ENCODE measurements at regions not wholly inside any gene's neighbourhood (a gene's known extent, or its start where the extent isn't known, plus 50 kb on each side); places are given as distances from the start of the nearest gene placed in this dataset.

- no peak for DNase-seq
These were observed 49.7 kb downstream of the CYRIA start for GRCh38 chr2:16615687-16616615.

GRCh38 chr2:16615246-16615645, 50.4 kb downstream of the CYRIA start:
- no peak for DNase-seq

DNA sequence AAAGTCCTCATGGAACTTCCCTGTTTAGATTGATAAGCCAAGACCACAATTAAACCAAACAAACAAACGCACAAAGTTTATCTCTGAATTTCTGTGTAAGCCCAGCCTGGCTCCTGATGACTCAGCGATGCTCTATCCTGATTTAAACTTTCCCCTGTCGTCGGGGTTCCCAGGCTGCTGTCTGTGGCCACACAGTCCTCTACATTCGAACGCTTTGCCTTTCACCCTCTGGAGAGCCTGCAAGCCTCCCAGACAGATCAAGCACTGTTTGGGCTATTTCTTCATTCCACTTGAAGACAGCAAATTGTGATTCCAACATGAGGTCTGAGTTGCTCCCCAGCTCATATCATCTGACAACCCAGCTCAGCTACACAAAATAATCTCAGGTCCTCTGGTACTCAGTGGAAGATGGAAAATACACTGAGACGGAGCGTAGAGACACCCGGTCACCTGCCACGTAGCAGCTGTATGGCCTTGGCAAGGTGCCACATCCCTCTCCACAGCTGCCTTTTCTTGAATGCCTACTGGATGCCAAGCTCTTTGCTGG, 51.2 kb downstream of the CYRIA start:
- DNase-seq = no peak

DNA sequence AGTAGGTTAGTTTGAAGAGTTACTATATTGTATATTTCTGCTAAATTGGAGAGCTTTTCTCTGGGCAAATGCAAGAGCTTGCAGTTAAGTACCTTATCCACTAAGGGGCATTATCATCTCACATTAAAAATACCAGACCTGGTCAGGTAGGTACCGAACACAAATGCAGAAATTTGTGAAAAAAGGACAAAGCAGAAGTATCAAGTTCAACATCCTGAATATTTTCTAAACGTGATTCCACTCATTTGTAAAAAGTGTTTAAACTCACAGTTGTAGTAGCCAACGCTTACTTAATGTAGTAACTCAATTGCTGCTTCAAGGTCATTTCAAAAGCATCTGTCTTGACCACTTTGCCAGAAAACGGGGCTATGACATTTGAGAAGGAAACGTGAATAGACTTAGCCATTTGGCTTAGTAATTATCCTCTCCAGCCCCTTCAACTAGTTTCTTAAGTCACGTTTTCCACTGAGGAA, 52.1 kb downstream of the CYRIA start:
- DNase-seq = no peak

DNA sequence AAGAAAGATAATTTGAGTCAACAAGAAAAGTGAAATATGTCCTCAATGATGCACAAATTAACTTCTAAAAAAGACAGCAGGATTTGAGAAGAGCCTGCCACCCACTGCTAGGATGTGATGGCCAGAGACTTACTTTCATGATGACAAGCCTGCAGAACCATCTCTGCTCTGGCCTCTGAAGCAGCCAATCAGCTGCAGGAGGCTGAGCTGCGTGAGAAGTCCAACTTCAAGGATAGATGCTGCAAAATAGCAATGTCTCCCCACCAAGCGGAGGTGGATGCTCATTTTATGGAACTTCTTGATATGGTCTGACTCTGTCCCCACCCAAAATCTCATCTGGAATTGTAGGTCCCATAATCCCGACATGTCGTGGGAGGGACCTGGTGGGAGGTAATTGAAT, 53.1 kb downstream of the CYRIA start:
- no peak for DNase-seq

GRCh38 chr2:16609786-16610185, 55.8 kb downstream of the CYRIA start:
- DNase-seq = no peak

DNA sequence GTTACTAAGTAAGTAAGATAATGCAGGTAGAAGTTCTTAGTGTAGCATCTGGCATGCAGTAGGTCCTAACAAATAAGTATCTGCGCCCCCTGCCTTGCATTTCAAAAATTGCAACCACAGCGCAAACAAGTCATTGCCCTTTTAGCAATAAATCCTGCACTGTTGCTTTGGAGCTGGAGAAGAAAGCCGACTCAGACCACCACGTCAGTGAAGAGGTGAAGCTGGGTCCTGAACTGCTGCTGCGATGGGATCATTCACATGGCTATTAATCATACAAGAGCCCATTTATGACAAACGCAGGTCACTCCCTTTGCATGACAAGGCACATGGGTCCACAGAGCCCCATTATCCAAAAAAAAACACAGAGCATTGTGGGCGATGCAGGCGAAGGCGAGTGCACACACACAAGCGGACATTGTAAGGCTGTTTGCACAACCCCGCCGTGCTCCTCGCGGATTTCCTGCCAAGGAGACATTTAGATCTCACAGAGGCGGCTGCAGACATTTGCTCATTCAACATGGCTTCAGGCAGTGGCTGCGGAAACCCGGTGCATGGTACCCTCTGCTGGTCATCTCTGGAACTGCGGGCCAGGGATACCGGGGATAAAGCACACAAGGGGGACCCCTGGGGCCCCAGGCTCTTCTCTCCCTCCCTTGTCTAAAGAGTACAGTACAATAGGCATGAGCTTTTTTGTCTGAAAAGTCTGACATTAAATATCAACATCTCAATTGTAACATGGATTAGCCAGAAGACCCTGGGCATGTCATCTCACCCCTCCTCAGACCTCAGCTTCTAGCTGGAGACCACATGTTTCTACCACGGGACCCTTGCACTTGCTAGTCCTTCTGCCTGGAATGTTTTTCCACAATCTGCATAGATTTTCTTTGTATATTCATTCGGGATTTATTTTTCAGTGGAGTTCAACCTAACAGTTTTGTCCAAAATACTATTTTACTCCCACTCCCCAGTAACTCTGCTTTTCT, 56.7 kb downstream of the CYRIA start:
- peak; percentile 59 for DNase-seq

DNA sequence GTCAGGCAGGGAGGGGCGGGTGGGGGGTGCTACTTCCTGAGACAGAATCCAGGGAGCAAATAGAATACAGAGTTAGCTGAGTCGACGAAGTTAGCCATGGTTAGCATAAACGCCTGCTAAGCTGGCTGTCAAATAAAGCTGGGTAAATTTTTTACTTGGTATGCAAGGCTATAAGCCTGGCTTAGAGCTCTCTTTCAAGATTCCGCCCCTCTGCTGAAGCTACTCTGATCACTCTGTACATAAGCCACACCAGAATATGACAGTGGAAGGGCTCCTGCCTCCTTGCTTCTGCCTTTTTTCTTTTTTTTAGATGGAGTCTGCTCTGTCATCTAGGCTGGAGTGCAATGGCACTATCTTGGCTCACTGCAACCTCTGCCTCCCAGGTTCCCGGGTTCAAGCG, 58.3 kb downstream of the CYRIA start:
- DNase-seq = no peak

GRCh38 chr2:16604236-16604635, 61.4 kb downstream of the CYRIA start:
- no peak for DNase-seq

GRCh38 chr2:16591370-16591933, 74.2 kb downstream of the CYRIA start:
- DNase-seq = no peak

DNA sequence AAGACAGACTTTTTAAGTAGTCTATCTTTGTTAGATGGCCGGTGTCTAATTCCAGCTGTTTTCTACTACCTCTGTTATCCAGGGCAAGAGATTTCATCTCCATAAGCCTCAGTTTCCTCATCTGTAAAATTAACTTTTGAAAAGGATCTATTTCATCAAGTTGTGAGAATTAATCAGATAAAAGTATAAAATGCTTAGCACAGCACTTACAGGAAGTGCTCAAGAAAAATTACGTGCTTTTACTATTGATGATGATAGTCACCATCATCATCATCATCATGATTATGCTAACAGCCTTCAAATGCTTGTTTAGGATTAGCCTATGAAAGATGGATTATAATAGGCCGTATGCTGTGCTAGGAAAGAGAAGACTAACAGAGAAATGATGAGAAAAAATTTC, 76.2 kb downstream of the CYRIA start:
- no peak for DNase-seq

DNA sequence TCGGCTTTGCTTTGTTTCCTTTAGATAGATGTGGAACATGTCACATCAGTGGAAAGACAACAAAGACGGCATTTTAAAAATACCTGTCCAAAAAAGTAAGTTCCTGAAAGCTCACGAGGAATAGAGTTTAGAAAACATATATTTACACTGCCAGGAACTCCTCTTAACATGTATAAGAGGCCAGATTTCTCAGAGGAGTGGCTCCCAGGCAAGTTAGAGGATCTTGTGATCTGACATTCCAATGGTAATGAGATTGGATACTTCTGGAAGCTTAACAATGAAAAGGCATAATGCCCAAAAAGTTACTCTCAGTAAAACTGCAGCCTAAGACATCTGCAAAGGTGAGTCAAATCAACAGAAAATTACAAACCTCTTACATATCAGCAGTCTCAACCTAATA, 77.1 kb downstream of the CYRIA start:
- DNase-seq = no peak

DNA sequence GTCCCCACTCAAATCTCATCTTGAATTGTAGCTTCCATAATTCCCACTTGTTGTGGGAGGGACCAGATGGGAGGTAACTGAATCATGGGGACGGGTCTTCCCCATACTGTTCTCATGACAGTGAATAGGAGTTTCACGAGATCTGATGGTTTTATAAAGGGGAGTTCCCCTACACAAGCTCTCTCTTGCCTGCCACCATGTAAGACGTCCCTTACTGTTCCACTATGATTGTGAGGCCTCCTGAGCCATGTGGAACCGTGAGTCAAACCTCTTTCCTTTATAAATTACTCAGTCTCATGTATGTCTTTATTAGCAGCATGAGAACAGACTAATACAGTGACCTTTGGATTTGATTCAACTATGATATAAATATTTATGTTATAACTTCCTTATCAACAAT, 78.0 kb downstream of the CYRIA start:
- no peak for DNase-seq

GRCh38 chr2:16584824-16585540, 80.7 kb downstream of the CYRIA start:
- DNase-seq = no peak

- DNase-seq = no peak
These were observed 81.5 kb downstream of the CYRIA start for GRCh38 chr2:16584084-16584483.

- no peak for DNase-seq
These were observed 84.4 kb downstream of the CYRIA start for GRCh38 chr2:16581241-16581640.

- DNase-seq = no peak
These were observed 87.6 kb downstream of the CYRIA start for GRCh38 chr2:16578081-16578480.

DNA sequence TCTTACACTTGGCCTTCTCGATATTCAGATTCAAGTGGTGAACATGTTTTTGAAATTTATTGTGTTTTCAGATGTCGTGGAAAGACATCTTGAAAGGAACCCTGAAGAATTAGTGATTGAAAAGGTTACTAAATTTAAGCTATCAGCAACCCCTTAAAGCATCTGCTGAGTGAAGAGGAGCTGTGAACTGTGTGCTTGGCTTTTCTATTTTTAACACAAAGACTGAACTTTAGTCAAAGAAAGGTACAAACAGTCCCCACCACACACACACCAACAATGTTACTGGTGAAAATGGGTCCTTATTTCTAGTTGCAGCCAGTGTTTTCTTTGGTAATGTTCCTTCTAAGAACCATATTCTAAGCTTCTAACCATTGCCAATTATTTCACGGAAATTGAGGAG, 95.1 kb downstream of the CYRIA start:
- no peak for DNase-seq

DNA sequence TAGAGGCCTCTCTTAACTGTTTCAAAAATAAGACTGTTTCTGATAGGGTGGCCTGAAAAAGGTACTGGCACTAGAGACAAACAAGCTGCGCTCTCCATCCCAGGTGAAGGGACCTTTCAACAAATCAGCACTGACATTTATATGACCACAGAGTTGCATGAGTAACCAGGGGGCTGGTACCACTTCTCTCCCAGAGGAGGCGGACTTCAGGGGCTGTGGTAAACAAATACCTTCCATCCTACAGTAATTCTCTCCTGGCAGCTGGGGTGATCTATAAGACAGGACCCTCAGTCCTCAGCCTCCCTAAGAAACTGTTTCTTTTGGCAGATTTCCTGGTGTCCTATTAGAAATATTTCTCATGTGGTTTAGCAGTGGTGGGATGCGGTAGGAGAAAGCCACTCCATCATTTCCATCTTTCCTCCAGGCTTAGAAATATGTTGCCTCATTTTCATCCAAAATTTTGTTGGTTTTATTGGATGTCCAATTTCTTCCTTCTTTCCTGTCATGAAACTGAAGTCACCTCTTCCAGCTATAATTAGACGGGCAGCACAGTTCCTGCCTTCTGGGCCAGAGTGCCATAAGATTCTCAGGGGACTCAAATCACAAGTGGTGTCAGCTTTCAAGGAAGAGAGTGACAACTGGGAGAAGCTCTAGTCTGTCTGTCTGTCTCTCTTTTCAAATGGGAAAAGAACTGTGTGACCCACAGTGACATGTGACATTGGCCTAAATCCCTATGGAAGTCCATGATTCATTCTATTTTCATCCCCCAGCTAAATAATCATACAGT, 96.4 kb downstream of the CYRIA start:
- no peak for DNase-seq

DNA sequence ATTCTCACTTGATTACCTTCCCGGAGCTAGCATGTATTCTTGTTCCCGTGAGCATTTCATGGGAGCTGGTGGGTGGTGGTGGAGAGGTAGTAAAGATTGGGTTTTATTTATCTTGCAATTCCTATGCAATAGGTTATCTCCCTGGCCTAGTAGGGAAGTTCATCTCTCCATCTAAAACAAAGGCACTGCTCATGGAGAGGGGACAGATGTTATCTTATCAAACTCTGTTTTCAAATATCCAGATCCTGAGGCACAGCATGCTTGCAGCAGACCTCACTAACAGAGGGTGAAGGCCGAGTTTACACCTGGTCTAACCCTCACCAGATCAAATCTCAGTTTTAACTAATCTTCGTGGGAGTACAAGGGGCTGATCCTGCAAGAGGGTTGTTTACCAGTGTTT, 98.9 kb downstream of the CYRIA start:
- DNase-seq = no peak

DNA sequence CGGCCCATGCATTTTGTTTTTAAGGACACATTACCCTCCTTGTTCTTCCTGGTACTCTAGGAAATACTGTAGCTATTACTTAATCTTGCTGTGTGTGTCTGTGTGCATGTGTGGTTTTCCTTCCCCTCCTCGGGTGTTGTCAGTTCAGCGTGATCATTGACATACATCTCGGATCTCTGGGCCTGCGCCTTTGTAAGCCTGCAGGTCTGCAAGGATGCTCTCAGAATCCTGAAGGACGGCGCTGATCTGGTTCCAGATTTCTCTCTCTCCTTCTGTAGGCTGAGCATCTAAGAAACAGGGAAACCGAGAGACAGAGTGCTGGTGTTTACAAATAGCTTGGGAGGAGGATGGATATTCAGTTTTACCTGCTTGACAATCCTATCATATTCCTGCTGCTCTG, 100.2 kb downstream of the CYRIA start:
- DNase-seq = no peak
